Type B pancreatic cell (in vitro differentiated cells): ENCODE measurements at regions not wholly inside any gene's neighbourhood (a gene's known extent, or its start where the extent isn't known, plus 50 kb on each side); places are given as distances from the start of the nearest gene placed in this dataset.
"Not testable (repeated sequence)": the region's sequence is repeated elsewhere in the genome, so short reads cannot be mapped to it uniquely, and the experiment has no call there.

Source experiments
- DNase-seq: peaks from one replicate; pipeline ENCODE4 v3.0.0; 2021; ENCODE audit warnings: mixed read lengths; ENCODE audit not compliant: unreplicated experiment; ENCODE audit errors: extremely low spot score
- H3K27ac Mint-ChIP-seq: 2 replicates; pipeline ENCODE4 v1.8.0; 2021; ENCODE audit warnings: mild to moderate bottlenecking, mixed read lengths
- H3K27me3 Mint-ChIP-seq: 2 replicates; pipeline ENCODE4 v1.8.0; 2021; ENCODE audit warnings: mixed read lengths
- H3K36me3 Mint-ChIP-seq: 2 replicates; pipeline ENCODE4 v1.8.0; 2021; ENCODE audit warnings: mixed read lengths
- H3K4me1 Mint-ChIP-seq: one replicate; pipeline ENCODE4 v1.8.0; 2021; ENCODE audit warnings: mixed read lengths; ENCODE audit not compliant: unreplicated experiment
- H3K4me3 Mint-ChIP-seq: 2 replicates; pipeline ENCODE4 v1.8.0; 2021; ENCODE audit warnings: mild to moderate bottlenecking, mixed read lengths
- H3K9me3 Mint-ChIP-seq: 2 replicates; pipeline ENCODE4 v1.8.0; 2021; ENCODE audit warnings: mixed read lengths
- CTCF ChIP-seq: fragments of 200-600 bp; sonication (generic); conservative IDR thresholded peaks from 2 replicates; pipeline ENCODE4 v1.5.0; 2021; ENCODE audit warnings: antibody characterized with exemption, mild to moderate bottlenecking

GRCh38 chr2:101581675-101582299 lies 106.9 kb upstream of the RFX8 start:
- no peak overlapping the region for H3K27ac Mint-ChIP-seq
- TF ChIP-seq CTCF: no peak
- no peaks in the 10 kb centered on the region for H3K4me1 Mint-ChIP-seq
- H3K27me3 Mint-ChIP-seq: peaks cover 14% of the 10 kb centered on the region
- DNase-seq: no peak
- no peak overlapping the region for H3K4me3 Mint-ChIP-seq
- no peaks in the 10 kb centered on the region for H3K36me3 Mint-ChIP-seq
- H3K9me3 Mint-ChIP-seq: peaks cover 3% of the 10 kb centered on the region

- no peaks in the 10 kb centered on the region for H3K4me1 Mint-ChIP-seq
- DNase-seq: no peak
- peaks cover 14% of the 10 kb centered on the region for H3K27me3 Mint-ChIP-seq
- no peaks in the 10 kb centered on the region for H3K36me3 Mint-ChIP-seq
- TF ChIP-seq CTCF: no peak
- H3K4me3 Mint-ChIP-seq: no peak overlapping the region
- peaks cover 3% of the 10 kb centered on the region for H3K9me3 Mint-ChIP-seq
- no peak overlapping the region for H3K27ac Mint-ChIP-seq
These were observed 105.6 kb upstream of the RFX8 start for GRCh38 chr2:101580528-101580927.

GRCh38 chr2:101578671-101579070 lies 103.8 kb upstream of the RFX8 start:
- DNase-seq: no peak
- H3K27ac Mint-ChIP-seq: no peak overlapping the region
- H3K27me3 Mint-ChIP-seq: peaks cover 18% of the 10 kb centered on the region
- H3K36me3 Mint-ChIP-seq: no peaks in the 10 kb centered on the region
- no peaks in the 10 kb centered on the region for H3K4me1 Mint-ChIP-seq
- TF ChIP-seq CTCF: no peak
- H3K9me3 Mint-ChIP-seq: no peaks in the 10 kb centered on the region
- H3K4me3 Mint-ChIP-seq: no peak overlapping the region

GRCh38 chr2:101578135-101578534 lies 103.2 kb upstream of the RFX8 start:
- H3K4me3 Mint-ChIP-seq, DNase-seq, H3K4me1 Mint-ChIP-seq, H3K9me3 Mint-ChIP-seq, H3K27ac Mint-ChIP-seq, H3K36me3 Mint-ChIP-seq: not testable (repeated sequence)
- H3K27me3 Mint-ChIP-seq: peaks cover 18% of the 10 kb centered on the region

- Mint-ChIP-seq H3K4me1 (no peaks in the 10 kb centered on the region), H3K36me3 (no peaks in the 10 kb centered on the region), H3K27ac (no peak overlapping the region), H3K9me3 (peaks cover 4% of the 10 kb centered on the region), H3K4me3 (no peak overlapping the region), H3K27me3 (peaks cover 13% of the 10 kb centered on the region)
- TF ChIP-seq CTCF: no peak
- DNase-seq: no peak
These were observed 102.3 kb upstream of the RFX8 start for GRCh38 chr2:101577173-101577572.

- H3K36me3 Mint-ChIP-seq: no peaks in the 10 kb centered on the region
- peaks cover 7% of the 10 kb centered on the region for H3K9me3 Mint-ChIP-seq
- H3K27me3 Mint-ChIP-seq: peaks cover 8% of the 10 kb centered on the region
- no peaks in the 10 kb centered on the region for H3K4me1 Mint-ChIP-seq
- no peak for DNase-seq
- H3K4me3 Mint-ChIP-seq: no peak overlapping the region
- TF ChIP-seq CTCF: no peak
- no peak overlapping the region for H3K27ac Mint-ChIP-seq
These were observed 99.7 kb upstream of the RFX8 start for GRCh38 chr2:101574622-101575021.
